Natural killer cell (primary cell): ENCODE measurements at regions not wholly inside any gene's neighbourhood (a gene's known extent, or its start where the extent isn't known, plus 50 kb on each side); places are given as distances from the start of the nearest gene placed in this dataset.

ENCODE experiments used
- ATAC-seq, 3 donors: fragments of 150-1000 bp in 2 of 3; fragments of 200-7000 bp in 1 of 3; cut with Tn5 transposase; 1 replicate in 1 of 3; 2 replicates in 2 of 3; pipeline ENCODE4 v1.10.0; 2021; ENCODE audit warnings: mild to moderate bottlenecking in 2 of 3, moderate library complexity in 2 of 3
- DNase-seq, 2 donors: peaks; one replicate each; pipeline versions ENCODE4 v3.0.0 to v3.0.0-alpha.2; 2013 to 2021; ENCODE audit warnings: mixed read lengths in 1 of 2
- H3K27ac ChIP-seq: one replicate; pipeline ENCODE4 v1.5.1; 2013; ENCODE audit warnings: mild to moderate bottlenecking, low read length
- H3K27me3 ChIP-seq: one replicate; pipeline ENCODE4 v1.6.1; 2013; ENCODE audit warnings: low read length; ENCODE audit not compliant: control insufficient read depth, insufficient read depth
- H3K36me3 ChIP-seq: one replicate; pipeline ENCODE4 v1.6.1; 2013; ENCODE audit warnings: low read length; ENCODE audit not compliant: control insufficient read depth, insufficient read depth
- H3K4me1 ChIP-seq: one replicate; pipeline ENCODE4 v1.6.1; 2013; ENCODE audit warnings: low read length; ENCODE audit not compliant: control insufficient read depth, insufficient read depth
- H3K4me3 ChIP-seq: one replicate; pipeline ENCODE4 v1.5.1; 2013; ENCODE audit warnings: low read length
- H3K9me3 ChIP-seq: one replicate; pipeline ENCODE4 v1.6.1; 2013; ENCODE audit warnings: low read length; ENCODE audit not compliant: control insufficient read depth, insufficient read depth
- H3K27ac Mint-ChIP-seq, 2 donors: one replicate each; pipeline ENCODE4 v1.8.0; 2022; ENCODE audit warnings: mild to moderate bottlenecking in 2 of 2, mixed read lengths in 2 of 2, moderate library complexity in 1 of 2
- H3K27me3 Mint-ChIP-seq, 2 donors: one replicate each; pipeline ENCODE4 v1.8.0; 2022; ENCODE audit warnings: low read depth in 2 of 2, mixed read lengths in 2 of 2
- H3K36me3 Mint-ChIP-seq: one replicate; pipeline ENCODE4 v1.8.0; 2022; ENCODE audit warnings: mixed read lengths
- H3K4me1 Mint-ChIP-seq, 2 donors: one replicate each; pipeline ENCODE4 v1.8.0; 2022; ENCODE audit warnings: mixed read lengths in 2 of 2
- H3K4me3 Mint-ChIP-seq: one replicate; pipeline ENCODE4 v1.8.0; 2022; ENCODE audit warnings: mild to moderate bottlenecking, moderate library complexity, mixed read lengths
- H3K9me3 Mint-ChIP-seq, 2 donors: one replicate each; pipeline ENCODE4 v1.8.0; 2022; ENCODE audit warnings: mixed read lengths in 2 of 2
- CTCF ChIP-seq: fragments of 200-600 bp; IDR thresholded peaks from one replicate; pipeline ENCODE4 v1.8.0; 2022; ENCODE audit warnings: antibody characterized with exemption
- WGBS: methylation state at CpG from one replicate; pipeline ENCODE4 v1.1.7; 2013; ENCODE audit warnings: missing lambda C conversion rate; ENCODE audit not compliant: insufficient coverage; 5-methylcytosine and 5-hydroxymethylcytosine counted together
- intact Hi-C: fragments of 100-400 bp; cut with micrococcal nuclease; formaldehyde crosslinking; loops from one replicate; pipeline ENCODE4 v1.14.2; 2022

GRCh38 chr5:133780619-133781280 is 168.4 kb upstream of the FSTL4 start:
- H3K9me3 Mint-ChIP-seq: no peaks in the 10 kb centered on the region
- ATAC-seq: no peak
- no peak overlapping the region for H3K27ac ChIP-seq
- no peaks in the 10 kb centered on the region for H3K4me1 ChIP-seq
- no peak overlapping the region for H3K4me3 ChIP-seq
- no peak for TF ChIP-seq CTCF
- H3K27me3 Mint-ChIP-seq: peaks cover 0 to 3% of the 10 kb centered on the region in 2 donors
- H3K36me3 Mint-ChIP-seq: no peaks in the 10 kb centered on the region
- 95% methylated on average over 7 of the region's 8 CpGs for WGBS
- H3K27ac Mint-ChIP-seq: no peak overlapping the region
- no peaks in the 10 kb centered on the region for H3K36me3 ChIP-seq
- H3K9me3 ChIP-seq: no peaks in the 10 kb centered on the region
- intact Hi-C loops: no loop called here
- H3K4me1 Mint-ChIP-seq: no peaks in the 10 kb centered on the region
- DNase-seq: no peak
- H3K27me3 ChIP-seq: no peaks in the 10 kb centered on the region
- H3K4me3 Mint-ChIP-seq: no peak overlapping the region

- Histone ChIP-seq H3K4me3 (no peak overlapping the region), H3K36me3 (no peaks in the 10 kb centered on the region), H3K4me1 (no peaks in the 10 kb centered on the region), H3K9me3 (no peaks in the 10 kb centered on the region), H3K27ac (no peak overlapping the region), H3K27me3 (no peaks in the 10 kb centered on the region)
- WGBS: 80% methylated on average over 8 of the region's 8 CpGs
- ATAC-seq: no peak
- no peaks in the 10 kb centered on the region for H3K36me3 Mint-ChIP-seq
- no peak overlapping the region for H3K27ac Mint-ChIP-seq
- intact Hi-C loops: no loop called here
- H3K9me3 Mint-ChIP-seq: no peaks in the 10 kb centered on the region
- H3K27me3 Mint-ChIP-seq: peaks cover 0 to 3% of the 10 kb centered on the region in 2 donors
- no peak for TF ChIP-seq CTCF
- no peak for DNase-seq
- no peak overlapping the region for H3K4me3 Mint-ChIP-seq
- H3K4me1 Mint-ChIP-seq: no peaks in the 10 kb centered on the region
Observed at GRCh38 chr5:133779828-133780475, 167.6 kb upstream of the FSTL4 start.

- H3K27ac Mint-ChIP-seq: no peak overlapping the region
- no peak overlapping the region for H3K27ac ChIP-seq
- no peak for DNase-seq
- ATAC-seq: no peak
- H3K27me3 ChIP-seq: no peaks in the 10 kb centered on the region
- H3K9me3 ChIP-seq: no peaks in the 10 kb centered on the region
- no peak overlapping the region for H3K4me3 Mint-ChIP-seq
- no peaks in the 10 kb centered on the region for H3K36me3 Mint-ChIP-seq
- WGBS: 91% methylated on average over 4 of the region's 5 CpGs
- no peak for TF ChIP-seq CTCF
- no peak overlapping the region for H3K4me3 ChIP-seq
- H3K4me1 Mint-ChIP-seq: no peaks in the 10 kb centered on the region
- intact Hi-C loops: no loop called here
- peaks cover 3 to 7% of the 10 kb centered on the region in 2 donors for H3K27me3 Mint-ChIP-seq
- H3K9me3 Mint-ChIP-seq: no peaks in the 10 kb centered on the region
- no peaks in the 10 kb centered on the region for H3K4me1 ChIP-seq
- no peaks in the 10 kb centered on the region for H3K36me3 ChIP-seq
Observed at GRCh38 chr5:133778636-133779035, 166.3 kb upstream of the FSTL4 start.

GRCh38 chr5:133777951-133778350 is 165.6 kb upstream of the FSTL4 start:
- no peak for TF ChIP-seq CTCF
- no peaks in the 10 kb centered on the region for H3K4me1 ChIP-seq
- H3K27ac Mint-ChIP-seq: no peak overlapping the region
- no peaks in the 10 kb centered on the region for H3K36me3 Mint-ChIP-seq
- no peak for ATAC-seq
- H3K36me3 ChIP-seq: no peaks in the 10 kb centered on the region
- no peak for DNase-seq
- no peaks in the 10 kb centered on the region for H3K27me3 ChIP-seq
- no peak overlapping the region for H3K27ac ChIP-seq
- intact Hi-C loops: no loop called here
- H3K4me1 Mint-ChIP-seq: no peaks in the 10 kb centered on the region
- no peak overlapping the region for H3K4me3 ChIP-seq
- H3K27me3 Mint-ChIP-seq: peaks cover 3 to 13% of the 10 kb centered on the region in 2 donors
- no peak overlapping the region for H3K4me3 Mint-ChIP-seq
- 34% methylated on average over 2 of the region's 3 CpGs for WGBS
- H3K9me3 Mint-ChIP-seq: no peaks in the 10 kb centered on the region
- no peaks in the 10 kb centered on the region for H3K9me3 ChIP-seq
